Fibroblast of lung (primary cell): ENCODE measurements at regions not wholly inside any gene's neighbourhood (a gene's known extent, or its start where the extent isn't known, plus 50 kb on each side); places are given as distances from the start of the nearest gene placed in this dataset.

Source experiments
- DNase-seq, 2 donors: peaks; one replicate each; pipeline versions ENCODE4 v3.0.0 to v3.0.0-alpha.2; 2010; ENCODE audit warnings: low read depth in 2 of 2
- H2AFZ ChIP-seq: 2 replicates; pipeline ENCODE4 v1.5.1; 2012; ENCODE audit warnings: low read length, control low read depth, inconsistent platforms
- H3K27ac ChIP-seq: 2 replicates; pipeline ENCODE4 v1.5.1; 2011; ENCODE audit warnings: low read length, control low read depth; ENCODE audit not compliant: insufficient read depth
- H3K27me3 ChIP-seq: 2 replicates; pipeline ENCODE4 v1.5.1; 2011; ENCODE audit warnings: mild to moderate bottlenecking, low read length; ENCODE audit not compliant: control insufficient read depth, insufficient read depth
- H3K36me3 ChIP-seq: 2 replicates; pipeline ENCODE4 v1.5.1; 2011; ENCODE audit warnings: low read length; ENCODE audit not compliant: control insufficient read depth, insufficient read depth
- H3K4me1 ChIP-seq: 2 replicates; pipeline ENCODE4 v1.5.1; 2011; ENCODE audit warnings: low read length; ENCODE audit not compliant: control insufficient read depth, insufficient read depth; ENCODE audit errors: extremely low read depth
- H3K4me2 ChIP-seq: 2 replicates; pipeline ENCODE4 v1.5.1; 2011; ENCODE audit warnings: low read length, control low read depth; ENCODE audit not compliant: insufficient read depth; ENCODE audit errors: extremely low read depth
- H3K4me3 ChIP-seq, 4 experiments: fragments of 200-600 bp in 1 of 4; sonication (generic) in 1 of 4; replicated peaks in 1 of 4; 2 replicates each; pipeline ENCODE4 v1.5.1; 2011 to 2016; ENCODE audit warnings: low read length in 4 of 4, low read depth in 3 of 4, mild to moderate bottlenecking in 3 of 4, control low read depth in 2 of 4, inconsistent platforms in 1 of 4, mixed read lengths in 1 of 4; ENCODE audit not compliant: insufficient read depth in 1 of 4; ENCODE audit errors: control extremely low read depth in 1 of 4
- H3K79me2 ChIP-seq: 2 replicates; pipeline ENCODE4 v1.5.1; 2012; ENCODE audit warnings: mild to moderate bottlenecking, low read length, inconsistent platforms; ENCODE audit not compliant: control insufficient read depth, insufficient read depth
- H3K9ac ChIP-seq: 2 replicates; pipeline ENCODE4 v1.5.1; 2011; ENCODE audit warnings: mild to moderate bottlenecking, low read length, control low read depth; ENCODE audit not compliant: insufficient read depth
- H3K9me3 ChIP-seq: 2 replicates; pipeline ENCODE4 v1.5.1; 2012; ENCODE audit warnings: low read depth, low read length; ENCODE audit not compliant: control insufficient read depth, insufficient read depth
- H4K20me1 ChIP-seq: 2 replicates; pipeline ENCODE4 v1.5.1; 2011; ENCODE audit warnings: low read length; ENCODE audit not compliant: control insufficient read depth, insufficient read depth; ENCODE audit errors: extremely low read depth
- CTCF ChIP-seq, 2 donors: IDR thresholded peaks in 1 of 2; conservative IDR thresholded peaks in 1 of 2; 1 replicate in 1 of 2; 2 replicates in 1 of 2; pipeline ENCODE4 v1.5.1; 2011 to 2012; ENCODE audit warnings: low read length in 2 of 2, control low read depth in 1 of 2, inconsistent platforms in 1 of 2, low read depth in 1 of 2, mild to moderate bottlenecking in 1 of 2
- EZH2 ChIP-seq: IDR thresholded peaks from 2 replicates; pipeline ENCODE4 v1.5.1; 2012; ENCODE audit warnings: low read length, control low read depth, mild to moderate bottlenecking; ENCODE audit errors: missing control alignments

GRCh38 chr5:168156170-168156569, 135.3 kb upstream of the WWC1 start:
- no peak overlapping the region for H3K9ac ChIP-seq
- H4K20me1 ChIP-seq = no peaks in the 10 kb centered on the region
- H3K27me3 ChIP-seq = no peaks in the 10 kb centered on the region
- no peaks in the 10 kb centered on the region for H3K9me3 ChIP-seq
- H2AFZ ChIP-seq = no peak overlapping the region
- H3K27ac ChIP-seq = no peak overlapping the region
- DNase-seq = no peak
- H3K4me3 ChIP-seq = no peak overlapping the region
- no peaks in the 10 kb centered on the region for H3K4me1 ChIP-seq
- H3K36me3 ChIP-seq = no peaks in the 10 kb centered on the region
- H3K4me2 ChIP-seq = no peak overlapping the region
- TF ChIP-seq EZH2 = no peak
- TF ChIP-seq CTCF (conservative IDR thresholded peaks at IDR 0.05 in 1 of 2, IDR thresholded peaks at IDR 0.05 in 1 of 2; ENCODE audit: low read depth in 1 of 2, low read length in 2 of 2) = no peak
- no peaks in the 10 kb centered on the region for H3K79me2 ChIP-seq

DNA sequence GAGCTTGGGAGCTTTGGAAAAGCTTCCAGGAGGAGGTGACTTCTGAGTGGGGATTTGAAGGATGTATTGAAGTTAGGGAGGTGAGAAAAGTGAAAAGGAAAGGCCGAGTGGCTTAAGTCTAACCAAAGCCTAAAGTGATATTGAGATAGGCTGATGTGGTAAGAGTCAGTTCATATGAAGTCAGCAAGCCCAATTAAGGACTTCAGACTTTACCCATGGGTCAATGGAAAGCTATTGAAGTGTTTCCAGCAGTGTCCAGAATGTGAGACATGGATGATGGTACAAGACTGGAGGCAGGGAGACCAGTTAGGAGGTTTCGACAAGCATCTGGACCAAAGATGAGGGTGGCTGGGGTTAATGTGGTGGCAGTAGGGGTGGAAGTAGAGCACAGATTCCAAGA, 134.3 kb upstream of the WWC1 start:
- H3K9me3 ChIP-seq = no peaks in the 10 kb centered on the region
- H4K20me1 ChIP-seq = no peaks in the 10 kb centered on the region
- H3K36me3 ChIP-seq = no peaks in the 10 kb centered on the region
- H3K27ac ChIP-seq = no peak overlapping the region
- no peak for TF ChIP-seq EZH2
- no peak for TF ChIP-seq CTCF (conservative IDR thresholded peaks at IDR 0.05 in 1 of 2, IDR thresholded peaks at IDR 0.05 in 1 of 2; ENCODE audit: low read depth in 1 of 2, low read length in 2 of 2)
- H3K79me2 ChIP-seq = no peaks in the 10 kb centered on the region
- H3K27me3 ChIP-seq = no peaks in the 10 kb centered on the region
- no peak for DNase-seq
- no peaks in the 10 kb centered on the region for H3K4me1 ChIP-seq
- no peak overlapping the region for H2AFZ ChIP-seq
- H3K9ac ChIP-seq = no peak overlapping the region
- H3K4me2 ChIP-seq = no peak overlapping the region
- no peak overlapping the region for H3K4me3 ChIP-seq

DNA sequence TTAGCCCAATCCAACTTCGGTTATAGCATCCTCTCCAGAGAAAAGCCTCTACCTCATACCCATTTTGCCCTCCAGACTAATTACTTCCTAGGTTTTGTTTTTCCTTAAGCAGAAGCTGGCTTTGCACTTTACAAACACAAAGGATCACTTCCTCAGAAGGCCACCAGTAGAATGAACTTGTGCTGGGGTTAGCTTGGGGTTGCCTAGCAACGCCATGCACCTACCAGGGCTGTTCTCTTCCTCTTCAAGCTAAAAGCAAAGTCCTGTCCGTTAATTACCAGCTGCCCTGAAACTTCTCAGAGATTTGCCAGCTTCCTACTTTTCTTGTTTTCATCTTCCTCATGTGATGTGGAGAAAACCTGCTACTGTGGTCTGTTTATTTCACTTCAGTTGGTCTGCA, 132.0 kb upstream of the WWC1 start:
- no peaks in the 10 kb centered on the region for H3K79me2 ChIP-seq
- no peak for DNase-seq
- no peak overlapping the region for H3K9ac ChIP-seq
- H2AFZ ChIP-seq = no peak overlapping the region
- H3K36me3 ChIP-seq = no peaks in the 10 kb centered on the region
- H3K4me2 ChIP-seq = no peak overlapping the region
- H3K4me3 ChIP-seq = no peak overlapping the region
- no peaks in the 10 kb centered on the region for H4K20me1 ChIP-seq
- H3K4me1 ChIP-seq = no peaks in the 10 kb centered on the region
- no peaks in the 10 kb centered on the region for H3K27me3 ChIP-seq
- TF ChIP-seq EZH2 (no peak), CTCF (conservative IDR thresholded peaks at IDR 0.05 in 1 of 2, IDR thresholded peaks at IDR 0.05 in 1 of 2; ENCODE audit: low read depth in 1 of 2, low read length in 2 of 2) (no peak)
- H3K27ac ChIP-seq = no peak overlapping the region
- H3K9me3 ChIP-seq = no peaks in the 10 kb centered on the region
